ENCODE measurements at regions not wholly inside any gene's neighbourhood (a gene's known extent, or its start where the extent isn't known, plus 50 kb on each side); places are given as distances from the start of the nearest gene placed in this dataset.

GRCh38 chr3:40876009-40876408 lies 323.3 kb upstream of the CTNNB1 start:
- Histone ChIP-seq H3K9me3 (ENCODE audit: control insufficient read depth, insufficient read depth, low read length) (no peaks in the 10 kb centered on the region), H3K27me3 (ENCODE audit: control insufficient read depth, insufficient read depth, low read length) (no peaks in the 10 kb centered on the region), H3K27ac (ENCODE audit: low read length) (no peak overlapping the region), H3K4me3 (ENCODE audit: low read length) (no peak overlapping the region), H3K4me1 (ENCODE audit: control insufficient read depth, insufficient read depth, low read length) (no peaks in the 10 kb centered on the region), H3K36me3 (ENCODE audit: control insufficient read depth, insufficient read depth, low read length) (no peaks in the 10 kb centered on the region)
- DNase-seq (ENCODE audit: low read depth, low spot score), result no peak
- no CpG with 5 or more reads among the region's 5 CpGs for WGBS (ENCODE audit: insufficient coverage, insufficient read length)

GRCh38 chr3:40876496-40876895 lies 322.8 kb upstream of the CTNNB1 start:
- no peak overlapping the region for H3K4me3 ChIP-seq (ENCODE audit: low read length)
- H3K9me3 ChIP-seq (ENCODE audit: control insufficient read depth, insufficient read depth, low read length), result no peaks in the 10 kb centered on the region
- no peaks in the 10 kb centered on the region for H3K36me3 ChIP-seq (ENCODE audit: control insufficient read depth, insufficient read depth, low read length)
- H3K27ac ChIP-seq (ENCODE audit: low read length), result no peak overlapping the region
- H3K4me1 ChIP-seq (ENCODE audit: control insufficient read depth, insufficient read depth, low read length), result no peaks in the 10 kb centered on the region
- no peak for DNase-seq (ENCODE audit: low read depth, low spot score)
- H3K27me3 ChIP-seq (ENCODE audit: control insufficient read depth, insufficient read depth, low read length), result no peaks in the 10 kb centered on the region
- no CpG with 5 or more reads among the region's 2 CpGs for WGBS (ENCODE audit: insufficient coverage, insufficient read length)

- Histone ChIP-seq H3K4me3 (ENCODE audit: low read length) (no peak overlapping the region), H3K27ac (ENCODE audit: low read length) (no peak overlapping the region), H3K4me1 (ENCODE audit: control insufficient read depth, insufficient read depth, low read length) (no peaks in the 10 kb centered on the region), H3K36me3 (ENCODE audit: control insufficient read depth, insufficient read depth, low read length) (no peaks in the 10 kb centered on the region), H3K9me3 (ENCODE audit: control insufficient read depth, insufficient read depth, low read length) (no peaks in the 10 kb centered on the region), H3K27me3 (ENCODE audit: control insufficient read depth, insufficient read depth, low read length) (no peaks in the 10 kb centered on the region)
- no peak for DNase-seq (ENCODE audit: low read depth, low spot score)
- WGBS (ENCODE audit: insufficient coverage, insufficient read length), result no CpG with 5 or more reads among the region's 11 CpGs
Observed at GRCh38 chr3:40877631-40878463, 321.5 kb upstream of the CTNNB1 start.

- Histone ChIP-seq H3K9me3 (ENCODE audit: control insufficient read depth, insufficient read depth, low read length) (no peaks in the 10 kb centered on the region), H3K36me3 (ENCODE audit: control insufficient read depth, insufficient read depth, low read length) (no peaks in the 10 kb centered on the region), H3K4me3 (ENCODE audit: low read length) (no peak overlapping the region), H3K27me3 (ENCODE audit: control insufficient read depth, insufficient read depth, low read length) (no peaks in the 10 kb centered on the region), H3K4me1 (ENCODE audit: control insufficient read depth, insufficient read depth, low read length) (no peaks in the 10 kb centered on the region), H3K27ac (ENCODE audit: low read length) (no peak overlapping the region)
- no CpG with 5 or more reads among the region's 3 CpGs for WGBS (ENCODE audit: insufficient coverage, insufficient read length)
- DNase-seq (ENCODE audit: low read depth, low spot score), result no peak
Observed at GRCh38 chr3:40878464-40878905, 320.8 kb upstream of the CTNNB1 start.

GRCh38 chr3:40885430-40885829 lies 313.9 kb upstream of the CTNNB1 start:
- Histone ChIP-seq H3K4me3 (ENCODE audit: low read length) (no peak overlapping the region), H3K4me1 (ENCODE audit: control insufficient read depth, insufficient read depth, low read length) (peaks cover 2% of the 10 kb centered on the region; the same call in 1 of the 2 replicates), H3K27me3 (ENCODE audit: control insufficient read depth, insufficient read depth, low read length) (no peaks in the 10 kb centered on the region), H3K9me3 (ENCODE audit: control insufficient read depth, insufficient read depth, low read length) (no peaks in the 10 kb centered on the region), H3K36me3 (ENCODE audit: control insufficient read depth, insufficient read depth, low read length) (no peaks in the 10 kb centered on the region), H3K27ac (ENCODE audit: low read length) (no peak overlapping the region)
- DNase-seq (ENCODE audit: low read depth, low spot score), result no peak
- WGBS (ENCODE audit: insufficient coverage, insufficient read length), result no CpG with 5 or more reads among the region's 5 CpGs

- Histone ChIP-seq H3K9me3 (ENCODE audit: control insufficient read depth, insufficient read depth, low read length) (no peaks in the 10 kb centered on the region), H3K36me3 (ENCODE audit: control insufficient read depth, insufficient read depth, low read length) (no peaks in the 10 kb centered on the region), H3K27ac (ENCODE audit: low read length) (no peak overlapping the region), H3K4me3 (ENCODE audit: low read length) (no peak overlapping the region), H3K4me1 (ENCODE audit: control insufficient read depth, insufficient read depth, low read length) (peaks cover 2% of the 10 kb centered on the region; the same call in 1 of the 2 replicates), H3K27me3 (ENCODE audit: control insufficient read depth, insufficient read depth, low read length) (no peaks in the 10 kb centered on the region)
- no peak for DNase-seq (ENCODE audit: low read depth, low spot score)
- WGBS (ENCODE audit: insufficient coverage, insufficient read length), result no CpG with 5 or more reads among the region's 8 CpGs
Observed at GRCh38 chr3:40886660-40887425, 312.5 kb upstream of the CTNNB1 start.

- no CpG with 5 or more reads among the region's 3 CpGs for whole genome bisulfite sequencing (ENCODE audit: insufficient coverage, insufficient read length)
- no peak overlapping the region for H3K27ac ChIP-seq (ENCODE audit: low read length)
- DNase-seq (ENCODE audit: low read depth, low spot score), result no peak
Observed at GRCh38 chr3:40891186-40891585, 308.1 kb upstream of the CTNNB1 start.

GRCh38 chr3:40895109-40895508 lies 304.2 kb upstream of the CTNNB1 start:
- DNase-seq (ENCODE audit: low read depth, low spot score), result no peak
- H3K36me3 ChIP-seq (ENCODE audit: control insufficient read depth, insufficient read depth, low read length), result no peaks in the 10 kb centered on the region
- no CpG with 5 or more reads among the region's 4 CpGs for WGBS (ENCODE audit: insufficient coverage, insufficient read length)
- H3K9me3 ChIP-seq (ENCODE audit: control insufficient read depth, insufficient read depth, low read length), result no peaks in the 10 kb centered on the region
- no peak overlapping the region for H3K27ac ChIP-seq (ENCODE audit: low read length)
- no peaks in the 10 kb centered on the region for H3K27me3 ChIP-seq (ENCODE audit: control insufficient read depth, insufficient read depth, low read length)
- H3K4me3 ChIP-seq (ENCODE audit: low read length), result no peak overlapping the region
- H3K4me1 ChIP-seq (ENCODE audit: control insufficient read depth, insufficient read depth, low read length), result 0 out of 2 replicates have a peak, but pooled peaks cover 2% of the 10 kb centered on the region

More at GRCh38 chr3:40891186-40891585, 308.1 kb upstream of the CTNNB1 start:
- Histone ChIP-seq H3K4me1 (ENCODE audit: control insufficient read depth, insufficient read depth, low read length) (0 out of 2 replicates have a peak, but pooled peaks cover 2% of the 10 kb centered on the region), H3K4me3 (ENCODE audit: low read length) (no peak overlapping the region), H3K27me3 (ENCODE audit: control insufficient read depth, insufficient read depth, low read length) (no peaks in the 10 kb centered on the region), H3K9me3 (ENCODE audit: control insufficient read depth, insufficient read depth, low read length) (no peaks in the 10 kb centered on the region), H3K36me3 (ENCODE audit: control insufficient read depth, insufficient read depth, low read length) (no peaks in the 10 kb centered on the region)

GRCh38 chr3:40899286-40899712 lies 300.0 kb upstream of the CTNNB1 start:
- WGBS (ENCODE audit: insufficient coverage, insufficient read length), result no CpG with 5 or more reads among the region's 4 CpGs
- no peak for DNase-seq (ENCODE audit: low read depth, low spot score)
- H3K4me1 ChIP-seq (ENCODE audit: control insufficient read depth, insufficient read depth, low read length), result no peaks in the 10 kb centered on the region

GRCh38 chr3:40901298-40901697 lies 298.0 kb upstream of the CTNNB1 start:
- no peaks in the 10 kb centered on the region for H3K9me3 ChIP-seq (ENCODE audit: control insufficient read depth, insufficient read depth, low read length)
- no peaks in the 10 kb centered on the region for H3K36me3 ChIP-seq (ENCODE audit: control insufficient read depth, insufficient read depth, low read length)
- no CpG with 5 or more reads among the region's 3 CpGs for WGBS (ENCODE audit: insufficient coverage, insufficient read length)
- no peak for DNase-seq (ENCODE audit: low read depth, low spot score)
- H3K27ac ChIP-seq (ENCODE audit: low read length), result no peak overlapping the region
- H3K4me3 ChIP-seq (ENCODE audit: low read length), result no peak overlapping the region
- H3K27me3 ChIP-seq (ENCODE audit: control insufficient read depth, insufficient read depth, low read length), result no peaks in the 10 kb centered on the region
- no peaks in the 10 kb centered on the region for H3K4me1 ChIP-seq (ENCODE audit: control insufficient read depth, insufficient read depth, low read length)

More at GRCh38 chr3:40899286-40899712, 300.0 kb upstream of the CTNNB1 start:
- Histone ChIP-seq H3K36me3 (ENCODE audit: control insufficient read depth, insufficient read depth, low read length) (no peaks in the 10 kb centered on the region), H3K9me3 (ENCODE audit: control insufficient read depth, insufficient read depth, low read length) (no peaks in the 10 kb centered on the region), H3K27ac (ENCODE audit: low read length) (no peak overlapping the region), H3K4me3 (ENCODE audit: low read length) (no peak overlapping the region), H3K27me3 (ENCODE audit: control insufficient read depth, insufficient read depth, low read length) (no peaks in the 10 kb centered on the region)

Measured in iPS DF 6.9 (cell line).